Smooth muscle cell (in vitro differentiated cells): ENCODE measurements at regions not wholly inside any gene's neighbourhood (a gene's known extent, or its start where the extent isn't known, plus 50 kb on each side); places are given as distances from the start of the nearest gene placed in this dataset.

Experiments used
- DNase-seq: peaks from one replicate; lab custom pipeline; 2025; ENCODE audit not compliant: unreplicated experiment; lab: John Stamatoyannopoulos, UW
- H2AFZ ChIP-seq: fragments of 200-600 bp; sonication (generic); 2 replicates; pipeline ENCODE4 v1.6.0; 2016; ENCODE audit warnings: antibody characterized with exemption, low read depth, mild to moderate bottlenecking
- H3F3A ChIP-seq: fragments of 200-600 bp; sonication (generic); 2 replicates; pipeline ENCODE4 v1.6.0; 2017; ENCODE audit warnings: antibody characterized with exemption, low read depth
- H3K27ac ChIP-seq: fragments of 200-600 bp; sonication (generic); 2 replicates; pipeline ENCODE4 v1.5.1; 2016; ENCODE audit warnings: low read depth, mild to moderate bottlenecking
- H3K27me3 ChIP-seq: fragments of 200-600 bp; sonication (generic); 2 replicates; pipeline ENCODE4 v1.6.1; 2016; ENCODE audit warnings: low read depth, mild to moderate bottlenecking
- H3K36me3 ChIP-seq: fragments of 200-600 bp; sonication (generic); 2 replicates; pipeline ENCODE4 v1.5.1; 2016; ENCODE audit warnings: low read depth
- H3K4me1 ChIP-seq: fragments of 200-600 bp; sonication (generic); 2 replicates; pipeline ENCODE4 v1.5.1; 2016; ENCODE audit warnings: low read depth
- H3K4me2 ChIP-seq: fragments of 200-600 bp; sonication (generic); 2 replicates; pipeline ENCODE4 v1.6.0; 2016; ENCODE audit warnings: mild to moderate bottlenecking
- H3K4me3 ChIP-seq: fragments of 200-600 bp; sonication (generic); 2 replicates; pipeline ENCODE4 v1.5.1; 2016; ENCODE audit warnings: mild to moderate bottlenecking
- H3K79me2 ChIP-seq: fragments of 200-600 bp; sonication (generic); 2 replicates; pipeline ENCODE4 v1.6.0; 2016; ENCODE audit warnings: low read depth, mild to moderate bottlenecking
- H3K9ac ChIP-seq: fragments of 200-600 bp; sonication (generic); 2 replicates; pipeline ENCODE4 v1.6.0; 2016; ENCODE audit warnings: low read depth
- H3K9me3 ChIP-seq: fragments of 200-600 bp; sonication (generic); replicated peaks from 2 replicates; pipeline ENCODE4 v1.5.1; 2016; ENCODE audit warnings: low read depth
- H4K20me1 ChIP-seq: fragments of 200-600 bp; sonication (generic); 2 replicates; pipeline ENCODE4 v1.6.0; 2016; ENCODE audit warnings: low read depth
- WGBS: methylation state at CpG from one replicate; pipeline ENCODE4 v1.1.7; 2016; ENCODE audit warnings: low lambda C conversion rate; 5-methylcytosine and 5-hydroxymethylcytosine counted together
- TF ChIP-seq, protein P1 (sequence below): fragments of 200-600 bp; sonication (generic); IDR thresholded peaks from 2 replicates; pipeline ENCODE4 v1.5.1; 2017; ENCODE audit warnings: borderline replicate concordance, mild to moderate bottlenecking, antibody characterized with exemption; ENCODE audit not compliant: insufficient read depth, poor library complexity, severe bottlenecking

DNA sequence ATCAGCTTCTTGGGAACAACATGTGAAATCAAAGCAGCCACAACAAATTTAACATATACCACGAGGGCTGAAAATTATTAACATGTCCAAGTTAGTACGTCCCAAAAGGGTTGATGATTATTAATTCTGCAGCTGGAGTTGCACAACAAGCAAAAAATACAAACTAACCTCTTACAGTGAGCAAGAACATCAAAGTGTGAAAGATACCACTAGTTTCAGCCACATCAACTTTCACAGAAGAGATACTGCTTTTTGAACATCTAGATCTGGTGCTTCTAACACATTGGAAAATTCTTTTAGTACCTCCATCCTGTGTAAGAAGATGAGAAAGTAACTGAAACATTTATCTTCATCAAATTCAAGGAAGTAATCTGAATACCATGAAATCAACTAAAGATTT lies 334.1 kb downstream of the PCDH7 start:
- 90% methylated on average over 2 of the region's 2 CpGs for WGBS
- Histone ChIP-seq H3K9ac (no peak overlapping the region), H3K4me1 (peaks cover 3% of the 10 kb centered on the region), H3K9me3 (no peaks in the 10 kb centered on the region), H3K4me2 (no peak overlapping the region), H3K79me2 (no peaks in the 10 kb centered on the region), H4K20me1 (no peaks in the 10 kb centered on the region), H3K27me3 (no peaks in the 10 kb centered on the region), H3F3A (no peaks in the 10 kb centered on the region), H3K27ac (no peak overlapping the region), H3K4me3 (no peak overlapping the region), H2AFZ (no peak overlapping the region), H3K36me3 (no peaks in the 10 kb centered on the region)
- TF ChIP-seq, protein P1, sequence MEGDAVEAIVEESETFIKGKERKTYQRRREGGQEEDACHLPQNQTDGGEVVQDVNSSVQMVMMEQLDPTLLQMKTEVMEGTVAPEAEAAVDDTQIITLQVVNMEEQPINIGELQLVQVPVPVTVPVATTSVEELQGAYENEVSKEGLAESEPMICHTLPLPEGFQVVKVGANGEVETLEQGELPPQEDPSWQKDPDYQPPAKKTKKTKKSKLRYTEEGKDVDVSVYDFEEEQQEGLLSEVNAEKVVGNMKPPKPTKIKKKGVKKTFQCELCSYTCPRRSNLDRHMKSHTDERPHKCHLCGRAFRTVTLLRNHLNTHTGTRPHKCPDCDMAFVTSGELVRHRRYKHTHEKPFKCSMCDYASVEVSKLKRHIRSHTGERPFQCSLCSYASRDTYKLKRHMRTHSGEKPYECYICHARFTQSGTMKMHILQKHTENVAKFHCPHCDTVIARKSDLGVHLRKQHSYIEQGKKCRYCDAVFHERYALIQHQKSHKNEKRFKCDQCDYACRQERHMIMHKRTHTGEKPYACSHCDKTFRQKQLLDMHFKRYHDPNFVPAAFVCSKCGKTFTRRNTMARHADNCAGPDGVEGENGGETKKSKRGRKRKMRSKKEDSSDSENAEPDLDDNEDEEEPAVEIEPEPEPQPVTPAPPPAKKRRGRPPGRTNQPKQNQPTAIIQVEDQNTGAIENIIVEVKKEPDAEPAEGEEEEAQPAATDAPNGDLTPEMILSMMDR, result no peak
- no peak for DNase-seq

DNA sequence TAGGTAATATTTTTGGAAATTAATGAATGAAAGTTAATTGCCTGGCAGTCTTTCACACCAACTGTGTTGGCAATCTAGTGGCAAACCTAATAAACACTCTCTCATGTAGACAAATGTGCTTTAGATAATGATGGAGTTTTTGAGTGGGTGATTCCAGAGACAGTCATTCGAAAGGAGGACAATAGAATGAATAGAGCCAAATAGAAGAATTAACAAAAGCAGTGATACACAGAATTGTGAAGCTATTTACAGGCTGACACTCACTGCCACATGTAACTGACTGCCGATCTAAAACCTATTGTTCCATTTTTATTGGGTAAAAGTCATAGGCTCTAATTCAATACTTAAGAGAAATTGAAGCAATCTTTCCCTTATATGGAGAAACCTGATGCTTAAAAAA lies 338.5 kb downstream of the PCDH7 start:
- WGBS, result 94% methylated on average over 2 of the region's 2 CpGs
- TF ChIP-seq, protein P1, result no peak
- no peak overlapping the region for H3K4me3 ChIP-seq

DNA sequence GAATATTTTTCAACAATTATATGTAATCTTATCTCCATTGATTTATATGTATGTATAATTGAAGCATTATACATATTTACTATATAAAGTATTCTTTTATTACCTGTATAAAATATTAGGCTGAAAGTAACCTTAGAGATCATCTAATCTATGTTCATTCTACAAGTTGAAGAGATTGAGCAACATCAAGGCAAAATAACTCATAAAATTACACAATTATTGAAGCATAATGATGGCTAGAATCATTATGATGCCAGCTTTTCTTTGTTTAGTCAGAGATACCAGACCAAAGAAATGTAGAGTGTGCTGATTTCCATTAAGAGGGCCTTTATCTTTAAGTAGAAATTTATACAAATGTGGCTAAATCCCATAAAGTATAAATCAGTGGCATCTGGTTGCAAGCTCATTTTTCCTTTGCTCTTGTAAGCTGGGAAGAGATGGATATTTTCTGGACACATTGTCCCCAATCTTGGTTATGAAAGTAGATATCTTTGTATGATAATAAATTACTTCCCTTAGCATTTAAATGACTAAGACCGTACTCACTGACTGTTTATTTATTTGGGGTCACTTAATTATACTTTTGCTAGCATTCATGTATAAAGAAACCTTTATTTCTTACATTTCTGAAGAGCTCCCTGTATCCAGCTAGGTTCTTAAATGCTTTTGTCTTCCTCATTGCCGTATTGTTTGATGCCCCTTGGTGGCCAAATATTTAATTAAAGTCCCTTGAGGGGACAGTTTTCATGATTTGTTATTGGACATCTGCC lies 339.8 kb downstream of the PCDH7 start:
- Histone ChIP-seq H3K79me2 (no peaks in the 10 kb centered on the region), H2AFZ (no peak overlapping the region), H3K4me2 (no peak overlapping the region), H3K27ac (no peak overlapping the region), H3K4me3 (no peak overlapping the region), H3K4me1 (peaks cover 3% of the 10 kb centered on the region), H3F3A (no peaks in the 10 kb centered on the region), H3K36me3 (no peaks in the 10 kb centered on the region), H4K20me1 (no peaks in the 10 kb centered on the region), H3K27me3 (no peaks in the 10 kb centered on the region), H3K9ac (no peak overlapping the region), H3K9me3 (no peaks in the 10 kb centered on the region)
- no peak for DNase-seq
- 70% methylated on average over 2 of the region's 2 CpGs for WGBS
- TF ChIP-seq, protein P1, result no peak

More for the DNA sequence above, 338.5 kb downstream of the PCDH7 start:
- Histone ChIP-seq H3K36me3 (no peaks in the 10 kb centered on the region), H3K9ac (no peak overlapping the region), H3F3A (no peaks in the 10 kb centered on the region), H3K4me1 (peaks cover 3% of the 10 kb centered on the region), H2AFZ (no peak overlapping the region), H3K79me2 (no peaks in the 10 kb centered on the region), H4K20me1 (no peaks in the 10 kb centered on the region), H3K27ac (no peak overlapping the region), H3K9me3 (no peaks in the 10 kb centered on the region), H3K27me3 (no peaks in the 10 kb centered on the region), H3K4me2 (no peak overlapping the region)
- DNase-seq, result no peak

DNA sequence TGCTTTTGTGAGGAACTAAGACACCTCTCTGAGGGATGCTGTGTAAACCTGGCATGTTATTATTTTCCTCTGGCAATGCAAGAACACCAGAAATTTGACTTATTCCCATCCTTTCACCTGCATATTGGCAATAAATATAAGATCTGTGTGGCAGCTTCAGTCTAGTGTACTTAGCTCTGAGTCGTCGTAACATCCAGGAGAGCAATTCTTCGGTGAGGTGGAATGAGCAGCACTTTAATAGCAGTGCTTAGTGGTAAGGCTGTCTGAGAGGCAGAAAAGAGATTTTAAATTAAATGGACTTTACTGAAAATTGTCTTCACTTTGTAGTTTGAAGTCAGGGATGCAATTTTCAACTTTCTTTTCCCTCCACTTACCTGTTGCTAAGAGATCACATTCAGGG lies 344.9 kb downstream of the PCDH7 start:
- DNase-seq, result no peak
- no peak overlapping the region for H3K4me2 ChIP-seq
- H3K9ac ChIP-seq, result no peak overlapping the region
- no peaks in the 10 kb centered on the region for H3F3A ChIP-seq
- H3K4me3 ChIP-seq, result no peak overlapping the region
- H3K4me1 ChIP-seq, result no peaks in the 10 kb centered on the region
- no peaks in the 10 kb centered on the region for H3K36me3 ChIP-seq
- no peak overlapping the region for H2AFZ ChIP-seq
- 69% methylated on average over 3 of the region's 3 CpGs for WGBS
- no peaks in the 10 kb centered on the region for H4K20me1 ChIP-seq
- TF ChIP-seq, protein P1, result no peak
- no peaks in the 10 kb centered on the region for H3K9me3 ChIP-seq
- no peak overlapping the region for H3K27ac ChIP-seq
- H3K79me2 ChIP-seq, result no peaks in the 10 kb centered on the region
- H3K27me3 ChIP-seq, result no peaks in the 10 kb centered on the region
